ENCODE measurements at regions not wholly inside any gene's neighbourhood (a gene's known extent, or its start where the extent isn't known, plus 50 kb on each side); places are given as distances from the start of the nearest gene placed in this dataset.

DNA sequence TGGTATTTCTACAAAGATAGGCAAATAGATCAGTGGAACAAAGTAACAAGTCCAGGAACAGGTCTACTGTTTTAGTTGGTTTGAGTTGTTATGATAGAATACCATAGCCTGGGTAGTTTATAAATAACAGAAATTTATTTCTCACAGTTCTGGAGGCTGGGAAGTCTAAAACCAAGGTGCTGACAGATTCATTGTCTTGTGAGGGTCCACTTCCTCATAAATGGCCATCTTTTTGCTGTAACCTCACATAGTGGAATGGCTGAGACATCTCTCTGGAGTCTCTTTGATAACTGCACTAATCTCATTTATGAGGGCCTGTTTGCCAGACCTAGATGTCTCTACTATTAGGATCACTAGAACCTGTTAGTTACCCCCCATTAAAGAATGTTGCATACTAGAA lies 152.3 kb upstream of the MYRIP start:
- Histone ChIP-seq H4K20me1 (ENCODE audit: insufficient read depth, low read length) (no peaks in the 10 kb centered on the region), H3K4me2 (ENCODE audit: low read length) (no peak overlapping the region), H3K9me3 (ENCODE audit: low read length) (no peaks in the 10 kb centered on the region), H3K9ac (ENCODE audit: low read length) (no peak overlapping the region), H3K9me2 (ENCODE audit: low read depth, low read length) (no peaks in the 10 kb centered on the region), H3K36me3 (ENCODE audit: insufficient read depth, low read length) (no peaks in the 10 kb centered on the region), H3K4me1 (ENCODE audit: insufficient read depth, low read length, severe bottlenecking) (no peaks in the 10 kb centered on the region), H3K4me3 (ENCODE audit: low read depth, low read length, poor library complexity, severe bottlenecking) (no peak overlapping the region), H3K79me2 (ENCODE audit: insufficient read depth, low read length) (no peaks in the 10 kb centered on the region), H3F3A (ENCODE audit: insufficient read depth, low read length) (no peaks in the 10 kb centered on the region), H3K27me3 (ENCODE audit: insufficient read depth, low read length) (no peaks in the 10 kb centered on the region), H3K27ac (ENCODE audit: low read depth, low read length, poor library complexity, severe bottlenecking) (no peak overlapping the region), H2AFZ (ENCODE audit: low read length) (no peak overlapping the region)
- TF ChIP-seq, protein P1, sequence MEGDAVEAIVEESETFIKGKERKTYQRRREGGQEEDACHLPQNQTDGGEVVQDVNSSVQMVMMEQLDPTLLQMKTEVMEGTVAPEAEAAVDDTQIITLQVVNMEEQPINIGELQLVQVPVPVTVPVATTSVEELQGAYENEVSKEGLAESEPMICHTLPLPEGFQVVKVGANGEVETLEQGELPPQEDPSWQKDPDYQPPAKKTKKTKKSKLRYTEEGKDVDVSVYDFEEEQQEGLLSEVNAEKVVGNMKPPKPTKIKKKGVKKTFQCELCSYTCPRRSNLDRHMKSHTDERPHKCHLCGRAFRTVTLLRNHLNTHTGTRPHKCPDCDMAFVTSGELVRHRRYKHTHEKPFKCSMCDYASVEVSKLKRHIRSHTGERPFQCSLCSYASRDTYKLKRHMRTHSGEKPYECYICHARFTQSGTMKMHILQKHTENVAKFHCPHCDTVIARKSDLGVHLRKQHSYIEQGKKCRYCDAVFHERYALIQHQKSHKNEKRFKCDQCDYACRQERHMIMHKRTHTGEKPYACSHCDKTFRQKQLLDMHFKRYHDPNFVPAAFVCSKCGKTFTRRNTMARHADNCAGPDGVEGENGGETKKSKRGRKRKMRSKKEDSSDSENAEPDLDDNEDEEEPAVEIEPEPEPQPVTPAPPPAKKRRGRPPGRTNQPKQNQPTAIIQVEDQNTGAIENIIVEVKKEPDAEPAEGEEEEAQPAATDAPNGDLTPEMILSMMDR (IDR thresholded peaks at IDR 0.05; ENCODE audit: low read length): no peak
- no peak for TF ChIP-seq EZH2 (IDR thresholded peaks at IDR 0.05; ENCODE audit: borderline replicate concordance, low read length)

DNA sequence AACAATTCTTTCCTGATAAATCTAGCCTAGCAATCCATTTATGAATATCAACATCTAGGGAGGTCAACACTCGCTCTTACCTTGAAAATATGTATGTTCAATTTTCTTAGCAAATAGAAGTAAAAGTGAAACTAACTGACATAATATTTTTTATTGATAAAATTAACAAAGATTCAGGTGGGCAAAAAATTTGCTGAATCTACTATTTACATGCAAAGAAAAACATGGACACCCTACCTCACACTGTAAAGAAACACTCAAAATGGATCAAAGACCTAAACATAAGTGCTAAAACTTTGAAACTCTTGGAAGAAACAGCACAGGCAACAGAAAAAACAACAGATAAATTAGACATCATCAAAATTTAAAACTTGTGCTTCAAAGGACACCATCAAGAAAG lies 151.6 kb upstream of the MYRIP start:
- no peaks in the 10 kb centered on the region for H3K9me2 ChIP-seq (ENCODE audit: low read depth, low read length)
- H3K4me3 ChIP-seq (ENCODE audit: low read depth, low read length, poor library complexity, severe bottlenecking): no peak overlapping the region
- no peaks in the 10 kb centered on the region for H4K20me1 ChIP-seq (ENCODE audit: insufficient read depth, low read length)
- H2AFZ ChIP-seq (ENCODE audit: low read length): no peak overlapping the region
- no peak overlapping the region for H3K9ac ChIP-seq (ENCODE audit: low read length)
- no peak overlapping the region for H3K27ac ChIP-seq (ENCODE audit: low read depth, low read length, poor library complexity, severe bottlenecking)
- no peaks in the 10 kb centered on the region for H3K27me3 ChIP-seq (ENCODE audit: insufficient read depth, low read length)
- H3K4me2 ChIP-seq (ENCODE audit: low read length): no peak overlapping the region
- H3K4me1 ChIP-seq (ENCODE audit: insufficient read depth, low read length, severe bottlenecking): no peaks in the 10 kb centered on the region
- H3F3A ChIP-seq (ENCODE audit: insufficient read depth, low read length): no peaks in the 10 kb centered on the region
- TF ChIP-seq, protein P1 (IDR thresholded peaks at IDR 0.05; ENCODE audit: low read length): no peak
- no peak for TF ChIP-seq EZH2 (IDR thresholded peaks at IDR 0.05; ENCODE audit: borderline replicate concordance, low read length)
- no peaks in the 10 kb centered on the region for H3K36me3 ChIP-seq (ENCODE audit: insufficient read depth, low read length)
- no peaks in the 10 kb centered on the region for H3K9me3 ChIP-seq (ENCODE audit: low read length)
- H3K79me2 ChIP-seq (ENCODE audit: insufficient read depth, low read length): no peaks in the 10 kb centered on the region

DNA sequence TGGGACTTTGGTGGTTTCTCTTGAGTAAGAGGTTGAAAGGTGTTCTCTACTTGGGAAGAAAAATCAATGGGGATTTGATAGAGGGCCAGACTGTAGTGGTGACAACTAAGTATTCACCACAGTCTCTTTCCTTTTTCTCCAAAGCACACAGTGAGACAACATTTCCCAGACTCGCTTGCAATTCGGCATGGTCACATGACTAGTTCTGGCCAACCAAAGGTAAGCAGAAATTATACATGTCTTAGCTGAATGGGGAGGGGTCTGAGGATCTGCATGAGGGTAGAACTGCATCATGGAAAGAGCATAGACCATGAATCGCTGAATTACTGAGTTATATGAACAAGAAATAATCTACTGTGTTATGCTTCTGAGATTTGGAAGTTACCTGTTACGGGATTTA lies 144.5 kb upstream of the MYRIP start:
- Histone ChIP-seq H3K4me2 (ENCODE audit: low read length) (no peak overlapping the region), H4K20me1 (ENCODE audit: insufficient read depth, low read length) (no peaks in the 10 kb centered on the region), H3K27ac (ENCODE audit: low read depth, low read length, poor library complexity, severe bottlenecking) (no peak overlapping the region), H3K9ac (ENCODE audit: low read length) (no peak overlapping the region), H3K4me3 (ENCODE audit: low read depth, low read length, poor library complexity, severe bottlenecking) (no peak overlapping the region), H3K9me3 (ENCODE audit: low read length) (no peaks in the 10 kb centered on the region), H3K79me2 (ENCODE audit: insufficient read depth, low read length) (no peaks in the 10 kb centered on the region), H3K36me3 (ENCODE audit: insufficient read depth, low read length) (no peaks in the 10 kb centered on the region), H3K4me1 (ENCODE audit: insufficient read depth, low read length, severe bottlenecking) (no peaks in the 10 kb centered on the region), H3K9me2 (ENCODE audit: low read depth, low read length) (no peaks in the 10 kb centered on the region), H3F3A (ENCODE audit: insufficient read depth, low read length) (no peaks in the 10 kb centered on the region), H3K27me3 (ENCODE audit: insufficient read depth, low read length) (no peaks in the 10 kb centered on the region), H2AFZ (ENCODE audit: low read length) (no peak overlapping the region)
- TF ChIP-seq, protein P1 (IDR thresholded peaks at IDR 0.05; ENCODE audit: low read length): no peak
- no peak for TF ChIP-seq EZH2 (IDR thresholded peaks at IDR 0.05; ENCODE audit: borderline replicate concordance, low read length)

Data from OCI-LY1 (cell line).